PC-9 (cell line): ENCODE measurements at regions not wholly inside any gene's neighbourhood (a gene's known extent, or its start where the extent isn't known, plus 50 kb on each side); places are given as distances from the start of the nearest gene placed in this dataset.
"Not testable (repeated sequence)": the region's sequence is repeated elsewhere in the genome, so short reads cannot be mapped to it uniquely, and the experiment has no call there.

Source experiments
- BruUV-seq: library from RNA; stranded (reverse); fragments of 400-500 nt; replicated peaks from 2 replicates; lab custom pipeline; 2021; lab: Mats Ljungman, UMichigan
- CTCF ChIA-PET: fragments of 300-600 bp; sonication (Branson Sonifier 250); formaldehyde crosslinking; loops from one replicate; lab custom pipeline; 2022; ENCODE audit warnings: antibody characterized with exemption; lab: Charles Lee
- POLR2A ChIA-PET: fragments of 300-600 bp; sonication (Branson Sonifier 250); formaldehyde crosslinking; loops from one replicate; lab custom pipeline; 2022; ENCODE audit warnings: antibody characterized with exemption; ENCODE audit not compliant: unreplicated experiment; lab: Charles Lee
- DNase-seq, 2 experiments: peaks; one replicate each; pipeline versions ENCODE4 v3.0.0 to v3.0.0-alpha.2; 2015 to 2022; ENCODE audit warnings: mixed read lengths in 1 of 2
- H2AFZ ChIP-seq: fragments of 200-600 bp; sonication (generic); 2 replicates; pipeline ENCODE4 v1.8.1; 2017; ENCODE audit warnings: antibody characterized with exemption
- H3F3A ChIP-seq: fragments of 200-600 bp; sonication (generic); 2 replicates; pipeline ENCODE4 v1.8.1; 2017; ENCODE audit warnings: antibody characterized with exemption, mild to moderate bottlenecking, low read depth; ENCODE audit not compliant: insufficient read depth
- H3K27ac ChIP-seq: fragments of 200-600 bp; sonication (generic); 2 replicates; pipeline ENCODE4 v1.6.1; 2016; ENCODE audit warnings: mixed run types
- H3K27me3 ChIP-seq: fragments of 200-600 bp; sonication (generic); 2 replicates; pipeline ENCODE4 v1.6.1; 2016; ENCODE audit warnings: low read depth, mixed run types; ENCODE audit not compliant: insufficient read depth
- H3K36me3 ChIP-seq: fragments of 200-600 bp; sonication (generic); 2 replicates; pipeline ENCODE4 v1.6.1; 2016; ENCODE audit warnings: low read depth, mixed run types
- H3K4me1 ChIP-seq: fragments of 200-600 bp; sonication (generic); replicated peaks from 2 replicates; pipeline ENCODE4 v1.6.1; 2016; ENCODE audit warnings: mixed run types; ENCODE audit not compliant: insufficient read depth
- H3K4me2 ChIP-seq: fragments of 200-600 bp; sonication (generic); 2 replicates; pipeline ENCODE4 v1.6.1; 2017; ENCODE audit warnings: mixed run types
- H3K4me3 ChIP-seq: fragments of 200-600 bp; sonication (generic); 2 replicates; pipeline ENCODE4 v1.6.1; 2016; ENCODE audit warnings: mixed run types
- H3K79me2 ChIP-seq: fragments of 200-600 bp; sonication (generic); 2 replicates; pipeline ENCODE4 v1.6.1; 2017; ENCODE audit warnings: low read depth, mixed run types
- H3K9me2 ChIP-seq: fragments of 200-600 bp; sonication (generic); 2 replicates; pipeline ENCODE4 v1.8.1; 2017; ENCODE audit warnings: mild to moderate bottlenecking; ENCODE audit not compliant: insufficient read depth
- H3K9me3 ChIP-seq: fragments of 200-600 bp; sonication (generic); 2 replicates; pipeline ENCODE4 v1.8.1; 2016; ENCODE audit warnings: low read depth; ENCODE audit not compliant: insufficient read depth
- H4K20me1 ChIP-seq: fragments of 200-600 bp; sonication (generic); 2 replicates; pipeline ENCODE4 v1.8.1; 2017; ENCODE audit not compliant: insufficient read depth
- CTCF ChIP-seq: fragments of 200-600 bp; sonication (generic); conservative IDR thresholded peaks from 2 replicates; pipeline ENCODE4 v1.6.1; 2017; ENCODE audit warnings: mixed run types, antibody characterized with exemption, mild to moderate bottlenecking, moderate library complexity
- EZH2 ChIP-seq: fragments of 200-600 bp; sonication (generic); IDR thresholded peaks from 2 replicates; pipeline ENCODE4 v1.8.0; 2017; ENCODE audit warnings: antibody characterized with exemption, low read depth
- intact Hi-C: fragments of 100-400 bp; cut with micrococcal nuclease; formaldehyde crosslinking; loops from one replicate; pipeline ENCODE4 v1.10.0; 2022; ENCODE audit not compliant: unreplicated experiment

- H2AFZ ChIP-seq, result no peak overlapping the region
- intact Hi-C loops, result no loop called here
Measured at GRCh38 chr5:109546461-109546860, 136.7 kb upstream of the PJA2 start.

GRCh38 chr5:109544873-109545272 is 135.1 kb upstream of the PJA2 start:
- H3K4me2 ChIP-seq, H3K27me3 ChIP-seq, H4K20me1 ChIP-seq, BruUV-seq, H3K9me3 ChIP-seq, H3F3A ChIP-seq, H3K9me2 ChIP-seq, H2AFZ ChIP-seq, H3K79me2 ChIP-seq, intact Hi-C loops, DNase-seq, H3K27ac ChIP-seq, POLR2A ChIA-PET, H3K36me3 ChIP-seq, CTCF ChIA-PET, H3K4me3 ChIP-seq, H3K4me1 ChIP-seq: not testable (repeated sequence)

More at GRCh38 chr5:109546461-109546860, 136.7 kb upstream of the PJA2 start:
- ChIA-PET POLR2A (no interaction called here), CTCF (no interaction called here)
- H3K4me2 ChIP-seq, result no peak overlapping the region
- H3K27ac ChIP-seq, result no peak overlapping the region
- no peaks in the 10 kb centered on the region; the same call in 1 of the 2 replicates for H3K9me2 ChIP-seq
- BruUV-seq, result no TSS peak
- H3K4me1 ChIP-seq, result no peaks in the 10 kb centered on the region
- H3K36me3 ChIP-seq, result no peaks in the 10 kb centered on the region
- no peaks in the 10 kb centered on the region; the same call in 1 of the 2 replicates for H3K27me3 ChIP-seq
- DNase-seq, result no peak
- TF ChIP-seq CTCF (no peak), EZH2 (no peak)
- H3K9me3 ChIP-seq, result no peaks in the 10 kb centered on the region
- H3F3A ChIP-seq, result no peaks in the 10 kb centered on the region
- H4K20me1 ChIP-seq, result no peaks in the 10 kb centered on the region
- no peaks in the 10 kb centered on the region for H3K79me2 ChIP-seq
- no peak overlapping the region for H3K4me3 ChIP-seq

DNA sequence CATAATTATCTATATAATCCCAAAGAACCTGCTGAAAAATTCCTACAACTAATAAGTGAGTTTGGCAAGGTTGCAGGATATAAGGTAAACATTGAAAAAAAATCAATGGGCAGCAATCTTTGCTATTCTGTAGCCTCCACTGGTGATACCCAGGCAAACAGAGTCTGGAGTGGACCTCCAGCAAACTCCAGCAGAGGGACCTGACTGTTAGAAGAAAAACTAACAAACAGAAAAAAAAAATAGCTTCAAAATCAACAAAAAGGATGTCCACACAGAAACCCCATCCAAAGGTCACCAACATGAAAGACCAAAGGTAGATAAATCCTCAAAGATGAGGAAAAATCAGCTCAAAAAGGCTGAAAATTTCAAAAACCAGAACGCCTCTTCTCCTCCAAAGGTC is 128.9 kb upstream of the PJA2 start:
- H4K20me1 ChIP-seq, H3K27ac ChIP-seq, H3K36me3 ChIP-seq, H3K4me3 ChIP-seq, intact Hi-C loops, POLR2A ChIA-PET, H3K4me1 ChIP-seq, H3K9me2 ChIP-seq, H2AFZ ChIP-seq, DNase-seq, CTCF ChIA-PET, BruUV-seq, H3F3A ChIP-seq, H3K79me2 ChIP-seq, H3K27me3 ChIP-seq, H3K4me2 ChIP-seq, H3K9me3 ChIP-seq: not testable (repeated sequence)

DNA sequence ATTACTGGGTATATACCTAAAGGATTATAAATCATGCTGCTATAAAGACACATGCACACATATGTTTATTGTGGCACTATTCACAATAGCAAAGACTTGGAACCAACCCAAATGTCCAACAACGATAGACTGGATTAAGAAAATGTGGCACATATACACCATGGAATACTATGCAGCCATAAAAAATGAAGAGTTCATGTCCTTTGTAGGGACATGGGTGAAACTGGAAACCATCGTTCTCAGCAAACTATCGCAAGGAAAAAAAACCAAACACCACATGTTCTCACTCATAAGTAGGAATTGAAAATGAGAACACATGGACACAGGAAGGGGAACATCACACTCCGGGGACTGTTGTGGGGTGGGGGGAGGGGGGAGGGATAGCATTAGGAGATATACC is 125.3 kb upstream of the PJA2 start:
- H3K4me1 ChIP-seq, H3K27me3 ChIP-seq, H3F3A ChIP-seq, POLR2A ChIA-PET, BruUV-seq, H2AFZ ChIP-seq, H3K9me3 ChIP-seq, H3K27ac ChIP-seq, CTCF ChIA-PET, H3K79me2 ChIP-seq, H3K36me3 ChIP-seq, DNase-seq, H3K4me3 ChIP-seq, H3K4me2 ChIP-seq, H4K20me1 ChIP-seq, intact Hi-C loops, H3K9me2 ChIP-seq: not testable (repeated sequence)
